HG03135 (cell line): ENCODE measurements at regions not wholly inside any gene's neighbourhood (a gene's known extent, or its start where the extent isn't known, plus 50 kb on each side); places are given as distances from the start of the nearest gene placed in this dataset.

Experiments used
- ATAC-seq: cut with Tn5 transposase; IDR thresholded peaks from one replicate; pipeline ENCODE4 v1.9.1; 2021; ENCODE audit warnings: mild to moderate bottlenecking, moderate library complexity; ENCODE audit not compliant: unreplicated experiment

GRCh38 chr14:101024686-101025085, 121.2 kb upstream of the RTL1 start:
- ATAC-seq: no peak

- no peak for ATAC-seq
Measured at GRCh38 chr14:101025131-101025530, 121.6 kb upstream of the RTL1 start.

- no peak for ATAC-seq
Measured at GRCh38 chr14:101025696-101026095, 122.2 kb upstream of the RTL1 start.

GRCh38 chr14:101026341-101026740, 122.8 kb upstream of the RTL1 start:
- no peak for ATAC-seq

- ATAC-seq: no peak
Measured at GRCh38 chr14:101027291-101027690, 123.8 kb upstream of the RTL1 start.

- ATAC-seq: no peak
Measured at GRCh38 chr14:101027966-101028365, 124.4 kb upstream of the RTL1 start.

- no peak for ATAC-seq
Measured at GRCh38 chr14:101028971-101029667, 125.6 kb upstream of the RTL1 start.

- no peak for ATAC-seq
Measured at GRCh38 chr14:101029668-101030290, 126.3 kb upstream of the RTL1 start.

- ATAC-seq: no peak
Measured at GRCh38 chr14:101030586-101030985, 127.1 kb upstream of the RTL1 start.

- no peak for ATAC-seq
Measured at GRCh38 chr14:101031186-101031585, 127.7 kb upstream of the RTL1 start.

- no peak for ATAC-seq
Measured at GRCh38 chr14:101031721-101032120, 128.2 kb upstream of the RTL1 start.

GRCh38 chr14:101032433-101032832, 128.9 kb upstream of the RTL1 start:
- no peak for ATAC-seq

- ATAC-seq: no peak
Measured at GRCh38 chr14:101033006-101033405, 129.5 kb upstream of the RTL1 start.

- no peak for ATAC-seq
Measured at GRCh38 chr14:101033446-101034165, 130.1 kb upstream of the RTL1 start.

GRCh38 chr14:101034986-101035385, 131.5 kb upstream of the RTL1 start:
- no peak for ATAC-seq

GRCh38 chr14:101035466-101036225, 132.1 kb upstream of the RTL1 start:
- no peak for ATAC-seq

- no peak for ATAC-seq
Measured at GRCh38 chr14:101037021-101037817, 133.7 kb upstream of the RTL1 start.

GRCh38 chr14:101039031-101039754, 135.7 kb upstream of the RTL1 start:
- no peak for ATAC-seq

GRCh38 chr14:101039755-101040138, 136.2 kb upstream of the RTL1 start:
- no peak for ATAC-seq
